Femur (tissue), 1 donor: ENCODE measurements at regions not wholly inside any gene's neighbourhood (a gene's known extent, or its start where the extent isn't known, plus 50 kb on each side); places are given as distances from the start of the nearest gene placed in this dataset.

Experiments used
- DNase-seq: peaks from one replicate; pipeline ENCODE4 v3.0.0-alpha.2; 2017

GRCh38 chr15:45743426-45744235, 108.8 kb downstream of the SQOR start:
- DNase-seq, result no peak

GRCh38 chr15:45744236-45744589, 109.4 kb downstream of the SQOR start:
- no peak for DNase-seq

GRCh38 chr15:45747426-45747825, 112.6 kb downstream of the SQOR start:
- no peak for DNase-seq

- DNase-seq, result no peak
Observed at GRCh38 chr15:45751629-45752028, 116.8 kb downstream of the SQOR start.

GRCh38 chr15:45759936-45760335, 125.1 kb downstream of the SQOR start:
- DNase-seq, result no peak

GRCh38 chr15:45762726-45763125, 127.9 kb downstream of the SQOR start:
- DNase-seq, result no peak

GRCh38 chr15:45763170-45763869, 128.5 kb downstream of the SQOR start:
- DNase-seq, result no peak

- no peak for DNase-seq
Observed at GRCh38 chr15:45773149-45773548, 138.3 kb downstream of the SQOR start.

GRCh38 chr15:45776772-45777171, 141.9 kb downstream of the SQOR start:
- no peak for DNase-seq

GRCh38 chr15:45777781-45778180, 143.0 kb downstream of the SQOR start:
- no peak for DNase-seq

- DNase-seq, result no peak
Observed at GRCh38 chr15:45780352-45780751, 145.5 kb downstream of the SQOR start.

GRCh38 chr15:45784656-45785055, 149.8 kb downstream of the SQOR start:
- DNase-seq, result no peak

- DNase-seq, result no peak
Observed at GRCh38 chr15:45785897-45786296, 151.1 kb downstream of the SQOR start.

GRCh38 chr15:45790325-45790943, 155.6 kb downstream of the SQOR start:
- no peak for DNase-seq

GRCh38 chr15:45794304-45794703, 159.5 kb downstream of the SQOR start:
- no peak for DNase-seq

- DNase-seq, result peak; percentile 79
Observed at GRCh38 chr15:45794712-45795439, 160.0 kb downstream of the SQOR start.

- peak; percentile 57 for DNase-seq
Observed at GRCh38 chr15:45795440-45796069, 160.7 kb downstream of the SQOR start.

- no peak for DNase-seq
Observed at GRCh38 chr15:45796433-45796832, 161.6 kb downstream of the SQOR start.

GRCh38 chr15:45799508-45799907, 164.7 kb downstream of the SQOR start:
- DNase-seq, result no peak

- no peak for DNase-seq
Observed at GRCh38 chr15:45801543-45801942, 166.7 kb downstream of the SQOR start.

- DNase-seq, result no peak
Observed at GRCh38 chr15:45802140-45802539, 167.3 kb downstream of the SQOR start.

- no peak for DNase-seq
Observed at GRCh38 chr15:45804028-45804427, 169.2 kb downstream of the SQOR start.

GRCh38 chr15:45810201-45810600, 175.4 kb downstream of the SQOR start:
- peak; percentile 52 for DNase-seq
